ENCODE measurements at regions not wholly inside any gene's neighbourhood (a gene's known extent, or its start where the extent isn't known, plus 50 kb on each side); places are given as distances from the start of the nearest gene placed in this dataset.

DNA sequence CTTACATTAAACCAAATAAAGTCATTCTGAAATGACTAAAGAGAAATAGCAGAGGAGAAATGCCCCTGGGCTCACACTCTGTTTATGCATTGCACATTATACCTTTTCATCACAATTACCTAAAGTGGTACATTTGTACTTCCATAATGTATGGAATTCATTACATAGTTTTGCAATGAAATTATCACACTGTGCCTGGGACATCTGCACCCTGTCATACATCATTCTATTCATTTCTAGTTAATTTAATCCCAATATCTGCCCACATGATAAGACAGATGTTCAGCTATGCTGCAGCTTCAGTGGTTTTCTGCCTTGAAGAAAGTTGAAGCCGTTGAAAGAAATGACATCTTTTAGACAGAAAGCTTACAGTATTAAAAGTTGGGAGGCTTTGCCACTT, 580.0 kb downstream of the SOX6 start:
- ChIA-PET POLR2A (ENCODE audit: unreplicated experiment) (no interaction called here), CTCF (no interaction called here)
- Histone ChIP-seq H3K79me2 (ENCODE audit: low read length) (no peaks in the 10 kb centered on the region), H3K36me3 (ENCODE audit: low read depth, low read length) (no peaks in the 10 kb centered on the region), H3K27me3 (ENCODE audit: low read length) (no peaks in the 10 kb centered on the region), H3K9me2 (replicated peaks; ENCODE audit: low read length) (no peaks in the 10 kb centered on the region), H3K4me1 (ENCODE audit: insufficient read depth, low read length) (no peaks in the 10 kb centered on the region), H3K4me3 (ENCODE audit: low read length) (no peak overlapping the region), H3F3A (ENCODE audit: low read length, unreplicated experiment) (no peaks in the 10 kb centered on the region), H3K9me3 (ENCODE audit: low read length) (no peaks in the 10 kb centered on the region), H3K4me2 (ENCODE audit: low read length) (no peak overlapping the region), H3K27ac (ENCODE audit: low read length) (no peak overlapping the region), H4K20me1 (ENCODE audit: low read length) (no peaks in the 10 kb centered on the region), H2AFZ (ENCODE audit: low read length) (no peak overlapping the region), H3K9ac (ENCODE audit: low read length) (no peak overlapping the region)
- ATAC-seq: no peak
- no peak for TF ChIP-seq EZH2phosphoT487 (IDR thresholded peaks at IDR 0.05; ENCODE audit: borderline replicate concordance, low read length)
- TF ChIP-seq, protein P1, sequence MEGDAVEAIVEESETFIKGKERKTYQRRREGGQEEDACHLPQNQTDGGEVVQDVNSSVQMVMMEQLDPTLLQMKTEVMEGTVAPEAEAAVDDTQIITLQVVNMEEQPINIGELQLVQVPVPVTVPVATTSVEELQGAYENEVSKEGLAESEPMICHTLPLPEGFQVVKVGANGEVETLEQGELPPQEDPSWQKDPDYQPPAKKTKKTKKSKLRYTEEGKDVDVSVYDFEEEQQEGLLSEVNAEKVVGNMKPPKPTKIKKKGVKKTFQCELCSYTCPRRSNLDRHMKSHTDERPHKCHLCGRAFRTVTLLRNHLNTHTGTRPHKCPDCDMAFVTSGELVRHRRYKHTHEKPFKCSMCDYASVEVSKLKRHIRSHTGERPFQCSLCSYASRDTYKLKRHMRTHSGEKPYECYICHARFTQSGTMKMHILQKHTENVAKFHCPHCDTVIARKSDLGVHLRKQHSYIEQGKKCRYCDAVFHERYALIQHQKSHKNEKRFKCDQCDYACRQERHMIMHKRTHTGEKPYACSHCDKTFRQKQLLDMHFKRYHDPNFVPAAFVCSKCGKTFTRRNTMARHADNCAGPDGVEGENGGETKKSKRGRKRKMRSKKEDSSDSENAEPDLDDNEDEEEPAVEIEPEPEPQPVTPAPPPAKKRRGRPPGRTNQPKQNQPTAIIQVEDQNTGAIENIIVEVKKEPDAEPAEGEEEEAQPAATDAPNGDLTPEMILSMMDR (conservative IDR thresholded peaks at IDR 0.05; ENCODE audit: low read depth, low read length): no peak
- TF ChIP-seq EZH2 (IDR thresholded peaks at IDR 0.05; ENCODE audit: low read length, unreplicated experiment): no peak
- DNase-seq: no peak
- no TSS peak for BruUV-seq (replicated peaks)
- intact Hi-C loops (cut with micrococcal nuclease): no loop called here

DNA sequence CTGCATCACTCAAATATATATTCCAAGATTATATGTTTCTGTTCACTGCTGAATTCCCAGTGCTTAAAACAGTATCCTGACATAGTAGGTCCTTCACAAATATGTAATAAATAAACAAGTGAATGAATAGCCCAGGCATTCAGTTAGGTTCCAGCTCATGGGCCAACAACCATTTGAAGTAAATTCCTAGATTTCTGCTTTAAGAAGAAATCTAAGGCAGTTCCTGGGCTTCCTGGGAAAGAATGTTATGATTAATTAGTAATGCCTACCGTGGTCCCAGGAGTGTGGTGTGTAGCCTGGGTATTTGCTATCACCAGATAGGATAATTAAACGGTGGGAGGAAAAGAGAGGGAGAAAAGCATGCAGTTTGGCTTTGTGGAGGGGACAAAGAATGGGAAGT, 576.8 kb downstream of the SOX6 start:
- BruUV-seq (replicated peaks): no TSS peak
- no peak for ATAC-seq
- intact Hi-C loops (cut with micrococcal nuclease): no loop called here

GRCh38 chr11:15780382-15780781, 576.0 kb downstream of the SOX6 start:
- POLR2A ChIA-PET (ENCODE audit: unreplicated experiment): no interaction called here
- H3K4me3 ChIP-seq (ENCODE audit: low read length): no peak overlapping the region
- H3K79me2 ChIP-seq (ENCODE audit: low read length): no peaks in the 10 kb centered on the region
- TF ChIP-seq, protein P1 (conservative IDR thresholded peaks at IDR 0.05; ENCODE audit: low read depth, low read length): no peak
- H3K4me2 ChIP-seq (ENCODE audit: low read length): no peak overlapping the region
- H3K27ac ChIP-seq (ENCODE audit: low read length): no peak overlapping the region
- no TSS peak for BruUV-seq (replicated peaks)
- intact Hi-C loops (cut with micrococcal nuclease): no loop called here
- no peaks in the 10 kb centered on the region for H3K36me3 ChIP-seq (ENCODE audit: low read depth, low read length)
- no peak overlapping the region for H3K9ac ChIP-seq (ENCODE audit: low read length)
- H4K20me1 ChIP-seq (ENCODE audit: low read length): no peaks in the 10 kb centered on the region
- DNase-seq: no peak
- no peaks in the 10 kb centered on the region for H3K9me2 ChIP-seq (replicated peaks; ENCODE audit: low read length)
- no peak overlapping the region for H2AFZ ChIP-seq (ENCODE audit: low read length)
- CTCF ChIA-PET: no interaction called here
- ATAC-seq: no peak
- no peaks in the 10 kb centered on the region for H3K4me1 ChIP-seq (ENCODE audit: insufficient read depth, low read length)
- no peaks in the 10 kb centered on the region for H3K9me3 ChIP-seq (ENCODE audit: low read length)
- no peaks in the 10 kb centered on the region for H3F3A ChIP-seq (ENCODE audit: low read length, unreplicated experiment)
- H3K27me3 ChIP-seq (ENCODE audit: low read length): no peaks in the 10 kb centered on the region

More for the DNA sequence above, 576.8 kb downstream of the SOX6 start:
- H2AFZ ChIP-seq (ENCODE audit: low read length): no peak overlapping the region
- DNase-seq: no peak
- POLR2A ChIA-PET (ENCODE audit: unreplicated experiment): no interaction called here
- H3K9me2 ChIP-seq (replicated peaks; ENCODE audit: low read length): no peaks in the 10 kb centered on the region
- CTCF ChIA-PET: no interaction called here
- H3K4me2 ChIP-seq (ENCODE audit: low read length): no peak overlapping the region
- no peaks in the 10 kb centered on the region for H3K27me3 ChIP-seq (ENCODE audit: low read length)
- H3K36me3 ChIP-seq (ENCODE audit: low read depth, low read length): no peaks in the 10 kb centered on the region
- H3K4me1 ChIP-seq (ENCODE audit: insufficient read depth, low read length): no peaks in the 10 kb centered on the region
- no peak overlapping the region for H3K9ac ChIP-seq (ENCODE audit: low read length)
- H3K9me3 ChIP-seq (ENCODE audit: low read length): no peaks in the 10 kb centered on the region
- no peak overlapping the region for H3K27ac ChIP-seq (ENCODE audit: low read length)
- H4K20me1 ChIP-seq (ENCODE audit: low read length): no peaks in the 10 kb centered on the region
- no peak for TF ChIP-seq EZH2phosphoT487 (IDR thresholded peaks at IDR 0.05; ENCODE audit: borderline replicate concordance, low read length)
- H3K4me3 ChIP-seq (ENCODE audit: low read length): no peak overlapping the region
- no peaks in the 10 kb centered on the region for H3F3A ChIP-seq (ENCODE audit: low read length, unreplicated experiment)
- no peaks in the 10 kb centered on the region for H3K79me2 ChIP-seq (ENCODE audit: low read length)
